Naive thymus-derived CD8-positive, alpha-beta T cell (primary cell): ENCODE measurements at regions not wholly inside any gene's neighbourhood (a gene's known extent, or its start where the extent isn't known, plus 50 kb on each side); places are given as distances from the start of the nearest gene placed in this dataset.
"Not testable (repeated sequence)": the region's sequence is repeated elsewhere in the genome, so short reads cannot be mapped to it uniquely, and the experiment has no call there.

ENCODE experiments used
- ATAC-seq, 2 donors: fragments of 150-1000 bp; cut with Tn5 transposase in 1 of 2; sonication (Bioruptor Pico), chemical (Tn5 transposase) in 1 of 2; 1 replicate in 1 of 2; 2 replicates in 1 of 2; pipeline ENCODE4 v1.10.0; 2021; ENCODE audit warnings: mild to moderate bottlenecking in 2 of 2, moderate library complexity in 2 of 2
- POLR2A ChIA-PET: fragments of 350-600 bp; sonication (Branson Sonifier 250); formaldehyde crosslinking; loops from one replicate; lab custom pipeline; 2021; ENCODE audit warnings: antibody characterized with exemption; lab: Charles Lee
- DNase-seq, 10 donors: peaks; one replicate each; pipeline versions ENCODE4 v3.0.0 to v3.0.0-alpha.2; 2020 to 2022
- H3K27ac Mint-ChIP-seq, 10 donors: one replicate each; pipeline ENCODE4 v1.8.0; 2020 to 2022; ENCODE audit warnings: mild to moderate bottlenecking in 10 of 10, mixed read lengths in 10 of 10, moderate library complexity in 4 of 10, inconsistent platforms in 1 of 10
- H3K27me3 Mint-ChIP-seq, 5 donors: one replicate each; pipeline ENCODE4 v1.8.0; 2021 to 2022; ENCODE audit warnings: mixed read lengths in 5 of 5
- H3K36me3 Mint-ChIP-seq, 3 donors: one replicate each; pipeline ENCODE4 v1.8.0; 2020 to 2022; ENCODE audit warnings: mixed read lengths in 3 of 3, mild to moderate bottlenecking in 2 of 3, inconsistent platforms in 1 of 3
- H3K4me1 Mint-ChIP-seq, 4 donors: one replicate each; pipeline ENCODE4 v1.8.0; 2021 to 2022; ENCODE audit warnings: mixed read lengths in 4 of 4
- H3K4me3 Mint-ChIP-seq, 10 donors: one replicate each; pipeline ENCODE4 v1.8.0; 2020 to 2022; ENCODE audit warnings: mild to moderate bottlenecking in 10 of 10, mixed read lengths in 10 of 10, moderate library complexity in 6 of 10, inconsistent platforms in 1 of 10
- H3K9me3 Mint-ChIP-seq, 9 donors: one replicate each; pipeline ENCODE4 v1.8.0; 2020 to 2022; ENCODE audit warnings: mixed read lengths in 9 of 9, mild to moderate bottlenecking in 3 of 9, inconsistent platforms in 1 of 9, moderate library complexity in 1 of 9

DNA sequence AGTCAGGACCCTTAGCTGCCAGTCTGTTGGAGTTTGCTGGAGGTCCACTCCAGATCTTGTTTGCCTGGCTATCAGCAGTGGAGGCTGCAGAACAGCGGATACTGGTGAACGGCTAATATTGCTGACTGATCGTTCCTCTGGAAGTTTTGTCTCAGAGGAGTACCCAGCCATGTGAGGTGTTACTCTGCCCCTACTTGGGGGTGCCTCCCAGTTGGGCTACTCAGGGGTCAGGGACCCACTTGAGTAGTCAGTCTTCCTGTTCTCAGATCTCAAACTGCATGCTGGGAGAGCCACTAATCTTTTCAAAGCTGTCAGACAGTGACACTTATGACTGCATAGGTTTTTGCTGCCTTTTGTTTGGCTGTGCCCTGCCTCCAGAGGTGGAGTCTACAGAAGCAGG lies 160.5 kb downstream of the OR4A47 start:
- DNase-seq, H3K4me1 Mint-ChIP-seq, H3K27ac Mint-ChIP-seq, H3K27me3 Mint-ChIP-seq, H3K4me3 Mint-ChIP-seq, ATAC-seq, H3K36me3 Mint-ChIP-seq, POLR2A ChIA-PET: not testable (repeated sequence)
- H3K9me3 Mint-ChIP-seq, result peaks cover 0 to 59% (median 40%) of the 10 kb centered on the region in 9 donors

DNA sequence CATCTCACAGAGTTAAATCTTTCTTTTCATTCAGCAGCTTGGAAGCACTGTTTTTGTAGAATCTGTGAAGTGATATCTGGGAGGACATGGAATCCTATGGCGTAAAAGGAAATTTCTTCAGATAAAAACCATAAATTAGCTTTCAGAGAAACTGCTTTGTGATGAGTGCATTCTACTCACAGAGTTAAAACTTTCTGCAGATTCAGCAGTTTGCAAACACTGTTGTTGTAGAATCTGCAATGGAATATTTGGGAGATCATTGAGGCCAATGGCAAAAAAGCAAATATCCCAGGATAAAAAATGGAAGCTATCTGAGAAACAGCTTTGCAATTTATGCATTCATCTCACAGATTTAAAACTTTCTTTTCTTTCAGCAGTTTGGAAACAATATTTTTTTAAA lies 180.6 kb downstream of the OR4A47 start:
- peaks cover 0 to 8% (median 0%) of the 10 kb centered on the region in 3 donors for H3K36me3 Mint-ChIP-seq
- POLR2A ChIA-PET, result no interaction called here

DNA sequence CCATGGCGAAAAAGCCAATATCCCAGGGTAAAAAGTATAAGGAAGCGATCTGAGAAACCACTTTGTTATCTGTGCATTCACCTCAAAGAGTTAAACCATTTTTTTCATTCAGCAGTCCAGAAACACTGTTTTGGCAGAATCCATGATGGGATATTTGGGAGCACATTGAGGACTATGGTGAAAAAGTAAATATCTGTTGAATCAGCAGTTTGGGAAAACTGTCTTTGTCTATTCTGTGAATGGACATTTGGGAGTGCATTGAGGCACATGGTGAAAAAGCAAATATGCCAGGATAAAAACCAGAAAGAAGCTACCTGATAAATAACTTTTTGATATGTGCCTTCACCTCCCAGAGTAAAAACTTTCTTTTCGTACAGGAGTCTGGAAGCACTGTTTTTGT lies 187.4 kb downstream of the OR4A47 start:
- H3K36me3 Mint-ChIP-seq, result peaks cover 0 to 17% (median 4%) of the 10 kb centered on the region in 3 donors
- H3K4me1 Mint-ChIP-seq, result no peaks in the 10 kb centered on the region
- ATAC-seq, result no peak
- H3K9me3 Mint-ChIP-seq, result peaks cover 9 to 82% (median 34%) of the 10 kb centered on the region in 9 donors
- no peaks in the 10 kb centered on the region for H3K27me3 Mint-ChIP-seq
- H3K4me3 Mint-ChIP-seq, result no peak overlapping the region
- POLR2A ChIA-PET, result no interaction called here
- no peak for DNase-seq
- no peak overlapping the region for H3K27ac Mint-ChIP-seq

More for the DNA sequence above, 180.6 kb downstream of the OR4A47 start:
- Mint-ChIP-seq H3K27ac (no peak overlapping the region), H3K27me3 (no peaks in the 10 kb centered on the region), H3K4me3 (no peak overlapping the region), H3K4me1 (no peaks in the 10 kb centered on the region), H3K9me3 (peaks cover 0 to 85% (median 27%) of the 10 kb centered on the region in 9 donors)
- DNase-seq, result no peak
- no peak for ATAC-seq

DNA sequence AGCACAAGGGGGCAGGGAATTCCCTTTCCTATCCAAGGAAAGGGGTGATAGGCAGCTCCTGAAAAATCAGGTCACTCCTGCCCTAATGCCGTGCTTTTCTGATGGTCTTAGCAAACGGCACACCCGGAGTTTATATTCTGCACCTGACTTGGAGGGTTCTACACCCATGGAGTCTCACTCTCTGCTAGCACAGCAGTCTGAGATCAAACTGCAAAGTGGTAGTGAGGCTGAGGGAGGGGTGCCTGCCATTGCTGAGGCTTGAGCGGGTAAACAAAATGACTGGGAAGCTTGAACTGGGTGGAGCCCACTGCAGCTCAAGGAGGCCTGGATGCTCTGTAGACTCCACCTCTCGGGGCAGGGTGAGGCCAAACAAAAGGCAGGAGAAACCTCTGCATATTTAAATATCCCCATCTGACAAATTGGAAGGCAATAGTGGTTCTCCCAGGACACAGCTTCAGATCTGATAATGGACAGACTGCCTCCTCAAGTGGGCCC lies 194.7 kb downstream of the OR4A47 start:
- peaks cover 0 to 6% (median 3%) of the 10 kb centered on the region in 3 donors for H3K36me3 Mint-ChIP-seq
- no peak overlapping the region for H3K4me3 Mint-ChIP-seq
- H3K9me3 Mint-ChIP-seq, result peaks cover 0 to 77% (median 46%) of the 10 kb centered on the region in 9 donors
- no peaks in the 10 kb centered on the region for H3K4me1 Mint-ChIP-seq
- no peaks in the 10 kb centered on the region for H3K27me3 Mint-ChIP-seq
- no peak for ATAC-seq
- POLR2A ChIA-PET, result no interaction called here
- no peak for DNase-seq
- H3K27ac Mint-ChIP-seq, result peak overlapping the region in 1 of 10 donors; percentile 51

DNA sequence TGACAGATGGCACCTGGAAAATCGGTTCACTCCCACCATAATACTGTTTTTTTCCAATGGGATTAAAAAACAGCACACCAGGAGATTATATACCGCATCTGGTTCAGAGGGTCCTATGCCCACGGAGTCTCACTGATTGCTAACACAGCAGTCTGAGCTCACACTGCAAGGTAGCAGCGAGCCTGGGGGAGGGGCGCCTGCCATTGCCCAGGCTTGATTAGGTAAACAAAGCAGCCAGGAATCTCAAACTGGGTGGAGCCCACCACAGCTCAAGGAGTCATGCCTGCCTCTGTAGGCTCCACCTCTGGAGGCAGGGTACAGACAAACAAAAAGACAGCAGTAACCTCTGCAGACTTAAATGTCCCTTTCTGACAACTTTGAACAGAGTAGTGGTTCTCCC lies 240.9 kb downstream of the OR4A47 start:
- POLR2A ChIA-PET, H3K4me1 Mint-ChIP-seq, H3K4me3 Mint-ChIP-seq, ATAC-seq, DNase-seq, H3K27me3 Mint-ChIP-seq, H3K27ac Mint-ChIP-seq, H3K36me3 Mint-ChIP-seq: not testable (repeated sequence)
- H3K9me3 Mint-ChIP-seq, result peaks cover 0 to 92% (median 21%) of the 10 kb centered on the region in 9 donors

DNA sequence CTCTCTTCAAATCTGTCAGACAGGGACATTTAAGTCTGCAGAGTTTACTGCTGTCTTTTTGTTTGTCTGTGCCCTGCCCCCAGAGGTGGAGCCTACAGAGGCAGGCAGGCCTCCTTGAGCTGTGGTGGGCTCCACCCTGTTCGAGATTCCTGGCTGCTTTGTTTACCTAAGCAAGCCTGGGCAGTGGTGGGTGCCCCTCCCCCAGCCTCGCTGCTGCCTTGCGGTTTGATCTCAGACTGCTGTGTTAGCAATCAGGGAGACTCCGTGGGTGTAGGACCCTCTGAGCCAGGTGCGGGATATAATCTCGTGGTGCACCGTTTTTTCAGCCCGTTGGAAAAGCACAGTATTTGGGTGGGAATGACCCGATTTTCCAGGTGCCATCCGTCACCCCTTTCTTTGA lies 233.6 kb downstream of the TRIM51G start:
- Mint-ChIP-seq H3K9me3 (peaks cover 0 to 54% (median 16%) of the 10 kb centered on the region in 9 donors), H3K36me3 (peaks cover 0 to 19% (median 5%) of the 10 kb centered on the region in 3 donors)
- H3K4me1 Mint-ChIP-seq, ATAC-seq, H3K4me3 Mint-ChIP-seq, H3K27me3 Mint-ChIP-seq, H3K27ac Mint-ChIP-seq, DNase-seq, POLR2A ChIA-PET: not testable (repeated sequence)
